ENCODE measurements at regions not wholly inside any gene's neighbourhood (a gene's known extent, or its start where the extent isn't known, plus 50 kb on each side); places are given as distances from the start of the nearest gene placed in this dataset.
A peak's percentile ranks its signal among the peaks of the same experiment; 100 is the strongest.
"Not testable (repeated sequence)": the region's sequence is repeated elsewhere in the genome, so short reads cannot be mapped to it uniquely, and the experiment has no call there.

DNA sequence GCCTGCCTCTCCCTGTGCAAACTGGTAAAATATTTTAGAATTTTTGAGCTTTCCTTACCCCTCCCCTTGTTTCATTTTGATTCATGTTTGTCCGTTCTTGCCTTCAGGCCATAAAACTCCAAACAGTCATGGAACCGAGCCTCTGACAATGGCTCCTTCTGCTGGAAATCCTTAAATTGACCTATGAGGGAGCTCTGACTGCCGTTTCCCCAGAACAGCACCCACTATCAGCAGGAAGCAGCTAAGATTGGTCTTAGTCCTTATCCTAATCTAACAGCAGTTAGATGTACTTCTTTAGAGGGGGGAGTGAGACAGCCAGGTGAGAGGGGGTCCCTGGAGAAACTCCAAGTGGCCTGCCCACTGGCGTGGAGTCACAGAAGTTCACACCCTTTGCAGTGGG is 106.7 kb downstream of the FAM174A start:
- DNase-seq: no peak

DNA sequence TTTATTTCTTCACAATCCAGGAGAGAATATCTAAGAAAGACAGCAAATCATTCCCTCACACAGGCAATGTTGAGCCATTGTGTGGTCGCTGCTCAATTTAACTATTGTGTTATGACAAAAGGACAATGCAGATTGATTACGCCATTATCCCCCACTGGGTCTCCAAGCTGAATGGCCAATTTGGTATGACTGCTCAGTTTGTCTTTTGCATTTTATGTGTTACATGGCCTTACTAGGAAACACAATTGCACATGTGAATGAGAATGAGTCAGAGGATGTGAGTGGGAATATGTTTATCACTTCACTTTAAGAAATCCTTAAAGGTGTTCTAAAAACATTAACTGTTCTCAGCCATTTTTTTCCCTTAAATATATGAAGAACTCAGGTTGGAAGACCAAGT is 108.3 kb downstream of the FAM174A start:
- DNase-seq: no peak

DNA sequence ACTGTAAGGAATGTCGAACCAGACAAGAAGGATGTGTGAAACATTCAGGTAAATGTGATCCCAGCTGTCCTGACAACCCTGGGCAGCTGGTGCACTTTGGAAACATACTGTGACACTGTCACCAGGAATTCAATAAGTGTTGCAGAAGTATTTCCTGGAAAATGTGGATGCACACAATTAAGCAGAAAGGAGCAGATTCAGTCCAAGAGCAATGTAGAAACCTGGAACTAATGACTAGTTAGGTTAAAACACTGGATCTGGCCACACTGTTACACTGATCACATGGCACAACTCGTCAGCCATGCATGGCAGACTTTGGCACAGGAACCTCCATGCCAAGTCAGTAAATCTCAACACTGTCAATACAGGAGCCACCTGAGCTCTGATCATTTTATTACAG is 109.0 kb downstream of the FAM174A start:
- DNase-seq: no peak

DNA sequence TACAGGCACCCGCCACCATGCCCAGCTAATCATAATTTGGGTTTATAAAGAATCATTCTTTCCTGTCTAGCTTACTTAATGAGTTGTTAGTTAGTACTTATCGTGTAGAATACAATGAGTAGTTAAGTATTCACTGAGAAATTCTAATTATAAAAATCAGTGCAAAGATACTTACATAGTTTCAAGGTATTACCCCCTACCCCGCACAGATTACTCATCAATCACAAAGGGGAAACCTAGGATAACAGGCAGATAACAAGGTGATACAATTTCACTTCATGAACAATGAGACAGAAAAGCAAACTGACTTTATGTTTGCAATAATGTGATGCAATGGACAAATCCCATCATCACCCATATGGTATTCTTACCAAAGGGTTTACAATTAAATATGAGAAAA is 109.6 kb downstream of the FAM174A start:
- no peak for DNase-seq

DNA sequence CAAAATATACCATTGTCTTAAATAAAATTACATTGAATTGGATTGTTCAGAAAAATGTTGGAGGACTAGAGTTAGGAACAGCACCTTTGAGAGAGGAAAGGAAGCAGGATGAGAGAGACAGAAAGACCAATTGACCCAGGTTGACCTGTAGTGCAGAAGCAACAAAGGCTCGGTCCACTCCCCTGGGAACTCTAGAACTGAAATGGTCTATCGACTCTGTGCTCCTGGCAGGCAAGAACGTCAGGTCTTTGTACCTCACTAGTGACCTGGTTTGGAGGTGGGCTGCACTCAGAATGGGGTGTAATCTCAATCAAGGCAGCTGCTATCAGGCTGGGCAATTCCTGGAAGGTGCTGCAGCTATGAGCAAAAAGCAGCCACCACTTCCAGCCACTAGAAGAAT is 110.8 kb downstream of the FAM174A start:
- no peak for DNase-seq

DNA sequence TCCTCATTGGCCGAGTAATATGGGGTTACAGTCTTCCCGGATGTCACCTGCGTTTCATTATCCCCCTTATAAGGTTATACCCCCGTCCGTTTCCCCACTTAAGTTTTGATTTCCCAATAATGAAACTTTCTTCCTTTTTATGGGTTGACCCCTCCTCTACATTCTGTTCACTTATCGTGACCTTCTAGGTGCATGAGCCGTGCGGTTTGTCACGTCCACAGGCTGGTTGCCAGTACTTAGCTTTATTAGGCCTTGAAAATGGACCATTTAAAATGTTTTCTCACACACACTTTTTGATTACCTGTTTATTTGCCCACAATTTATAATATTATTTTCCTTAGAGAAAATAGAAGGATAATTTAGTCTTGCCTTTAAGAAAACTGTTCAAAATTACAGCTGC is 111.5 kb downstream of the FAM174A start:
- no peak for DNase-seq

DNA sequence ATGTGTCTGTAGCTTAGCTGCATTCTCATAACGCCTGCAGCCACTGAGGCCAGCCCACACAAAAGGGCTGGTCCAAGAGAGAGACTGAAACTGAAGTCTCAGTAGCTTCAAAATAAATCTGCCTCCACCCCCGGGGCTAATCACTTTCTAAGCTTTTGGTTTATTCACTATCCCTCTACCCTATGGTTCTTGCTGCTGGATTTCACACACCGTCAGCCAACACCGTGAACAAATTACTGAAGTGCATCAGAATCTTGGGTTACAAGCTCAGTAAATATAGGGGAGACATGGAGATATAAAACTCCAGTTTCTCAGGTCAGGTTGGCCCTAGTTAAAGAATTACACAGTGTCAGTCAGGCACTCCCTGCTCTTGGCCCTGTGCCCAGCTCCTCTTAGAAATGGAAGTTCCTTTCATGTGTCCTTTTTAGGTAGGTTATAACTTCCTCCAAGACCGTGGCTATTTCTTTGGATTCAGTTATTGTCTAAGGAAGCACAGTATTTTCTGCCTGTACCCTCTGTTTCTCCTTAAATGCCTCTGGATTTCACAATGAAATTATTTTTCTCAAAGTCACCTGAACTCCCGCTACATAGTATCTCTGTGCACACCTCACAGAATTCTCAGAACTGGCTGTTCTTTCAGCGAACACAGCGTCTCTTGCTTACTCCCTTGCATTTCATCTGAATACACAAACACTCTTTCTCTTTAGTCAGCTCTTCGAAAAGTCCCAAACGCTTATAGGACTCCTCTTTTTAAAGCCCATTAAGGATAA is 112.5 kb downstream of the FAM174A start:
- DNase-seq: peak; percentile 45

DNA sequence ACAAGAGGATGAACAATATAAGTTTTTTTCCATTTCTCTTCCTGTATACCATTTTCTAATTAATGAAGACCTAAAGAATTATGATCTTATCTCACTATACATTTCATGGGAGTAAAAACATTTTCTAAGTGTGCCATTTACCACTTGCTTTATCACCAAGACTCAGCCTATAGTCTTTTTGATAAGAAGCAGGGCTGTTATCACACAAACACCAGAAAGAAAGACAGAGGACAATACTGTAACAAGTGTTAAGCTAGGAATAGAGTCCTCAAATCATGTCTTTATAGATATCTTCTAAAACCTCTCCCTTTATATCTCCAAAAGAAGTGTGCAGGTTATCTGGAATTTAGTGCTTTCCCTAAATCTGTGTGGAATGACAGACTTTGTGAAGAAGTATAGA is 119.7 kb downstream of the FAM174A start:
- DNase-seq: no peak

DNA sequence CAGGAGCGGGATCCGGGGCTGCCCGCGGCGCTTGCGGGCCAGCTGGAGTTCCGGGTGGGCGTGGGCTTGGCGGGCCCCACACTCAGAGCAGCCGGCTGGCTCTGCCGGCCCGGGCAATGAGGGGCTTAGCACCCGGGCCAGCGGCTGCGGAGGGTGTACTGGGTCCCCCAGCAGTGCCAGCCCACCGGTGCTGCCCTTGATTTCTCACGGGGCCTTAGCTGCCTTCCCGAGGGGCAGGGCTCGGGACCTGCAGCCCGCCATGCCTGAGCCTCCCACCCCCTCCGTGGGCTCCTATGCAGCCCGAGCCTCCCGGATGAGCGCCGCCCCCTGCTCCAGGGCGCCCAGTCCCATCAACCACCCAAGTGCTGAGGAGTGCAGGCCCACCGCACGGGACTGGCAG is 121.6 kb downstream of the FAM174A start:
- DNase-seq: not testable (repeated sequence)

DNA sequence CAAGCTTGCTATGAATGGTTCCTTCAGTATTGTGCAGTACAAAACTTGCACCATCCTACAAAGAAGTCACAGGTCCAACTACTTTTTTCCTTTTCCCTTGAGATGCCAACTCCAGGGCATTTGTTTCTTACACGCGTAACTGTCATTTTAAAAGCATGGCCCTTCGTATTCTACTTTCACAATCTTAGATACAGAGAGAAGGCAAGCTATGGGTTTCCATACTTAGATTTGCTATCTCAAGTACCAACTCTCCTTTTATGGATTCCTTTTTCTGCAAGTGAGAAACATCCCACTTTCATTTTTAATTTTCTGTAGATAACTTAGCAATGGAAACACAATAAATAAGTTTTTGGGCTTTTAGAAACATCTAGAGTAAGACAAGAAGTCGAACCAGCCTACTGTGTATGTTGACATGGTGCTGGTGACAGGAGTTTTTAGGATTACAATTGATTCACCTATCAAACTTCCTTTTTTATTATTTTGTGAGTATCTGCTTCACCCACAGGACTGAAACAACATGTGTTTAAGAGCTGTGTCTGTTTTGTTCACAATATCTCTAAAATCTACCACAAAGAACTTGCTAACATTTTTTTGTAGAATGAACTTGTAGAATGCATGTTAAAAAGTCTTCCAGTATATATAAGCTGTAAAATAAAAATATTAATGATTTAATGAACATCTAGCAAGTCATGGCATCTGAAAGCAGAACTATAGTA is 124.1 kb downstream of the FAM174A start:
- DNase-seq: no peak

DNA sequence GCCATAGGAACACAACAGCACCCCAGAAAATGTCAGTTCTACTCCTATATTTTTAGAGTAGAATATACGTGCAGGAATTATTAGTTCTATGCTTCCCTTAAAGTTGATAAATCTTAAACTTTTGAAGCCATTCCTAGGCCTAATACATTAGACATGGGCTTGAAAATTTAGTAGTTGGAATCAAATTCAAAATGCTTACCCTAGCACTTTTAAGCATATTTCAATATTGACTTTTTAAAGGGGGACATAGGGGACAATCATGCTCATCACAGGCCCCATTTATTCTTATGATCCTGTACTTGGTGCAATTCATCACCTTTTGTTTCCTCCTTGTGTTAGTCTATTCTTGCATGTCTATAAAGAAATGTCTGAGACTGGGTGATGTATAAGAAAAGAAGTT is 129.0 kb downstream of the FAM174A start:
- DNase-seq: no peak

DNA sequence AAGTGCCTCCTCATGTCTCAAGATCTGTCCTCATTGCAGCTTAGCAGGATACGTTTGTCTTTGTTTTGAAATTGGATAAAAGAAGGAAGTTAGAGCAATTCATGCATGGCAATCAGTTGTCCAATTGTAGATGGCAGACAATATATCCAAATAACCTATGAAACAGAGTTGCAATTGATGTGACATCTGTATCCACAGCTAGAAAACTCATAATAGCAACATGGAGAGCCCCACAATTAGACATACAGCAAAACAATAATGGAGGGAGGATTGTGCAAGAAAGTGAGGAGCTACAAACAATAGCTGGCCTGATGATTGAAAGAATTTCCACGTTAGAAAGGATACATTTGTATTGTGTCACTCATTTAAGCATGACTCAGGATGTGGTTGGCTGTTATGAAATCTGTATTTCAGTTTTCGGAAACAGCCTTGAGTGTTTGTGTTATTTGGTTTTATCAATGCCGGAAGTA is 132.0 kb downstream of the FAM174A start:
- DNase-seq: no peak

DNA sequence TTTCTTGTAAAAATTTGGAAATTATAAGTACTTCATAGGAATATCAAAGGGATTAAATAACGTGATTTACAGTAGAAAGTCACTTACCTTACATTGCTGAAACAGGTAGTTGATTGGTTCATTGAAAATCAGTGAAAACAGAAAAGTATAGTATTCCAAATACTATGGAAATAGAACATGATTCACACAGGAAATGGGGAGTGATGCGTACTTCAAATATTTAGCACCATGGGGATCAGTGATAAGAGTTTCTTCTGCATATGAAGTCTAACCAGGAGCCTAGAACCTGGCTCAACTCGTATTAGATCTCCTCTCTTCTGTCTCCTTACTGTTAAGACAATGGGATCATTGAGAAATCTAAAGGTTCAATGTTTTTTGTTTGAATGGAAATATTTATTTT is 133.3 kb downstream of the FAM174A start:
- no peak for DNase-seq

DNA sequence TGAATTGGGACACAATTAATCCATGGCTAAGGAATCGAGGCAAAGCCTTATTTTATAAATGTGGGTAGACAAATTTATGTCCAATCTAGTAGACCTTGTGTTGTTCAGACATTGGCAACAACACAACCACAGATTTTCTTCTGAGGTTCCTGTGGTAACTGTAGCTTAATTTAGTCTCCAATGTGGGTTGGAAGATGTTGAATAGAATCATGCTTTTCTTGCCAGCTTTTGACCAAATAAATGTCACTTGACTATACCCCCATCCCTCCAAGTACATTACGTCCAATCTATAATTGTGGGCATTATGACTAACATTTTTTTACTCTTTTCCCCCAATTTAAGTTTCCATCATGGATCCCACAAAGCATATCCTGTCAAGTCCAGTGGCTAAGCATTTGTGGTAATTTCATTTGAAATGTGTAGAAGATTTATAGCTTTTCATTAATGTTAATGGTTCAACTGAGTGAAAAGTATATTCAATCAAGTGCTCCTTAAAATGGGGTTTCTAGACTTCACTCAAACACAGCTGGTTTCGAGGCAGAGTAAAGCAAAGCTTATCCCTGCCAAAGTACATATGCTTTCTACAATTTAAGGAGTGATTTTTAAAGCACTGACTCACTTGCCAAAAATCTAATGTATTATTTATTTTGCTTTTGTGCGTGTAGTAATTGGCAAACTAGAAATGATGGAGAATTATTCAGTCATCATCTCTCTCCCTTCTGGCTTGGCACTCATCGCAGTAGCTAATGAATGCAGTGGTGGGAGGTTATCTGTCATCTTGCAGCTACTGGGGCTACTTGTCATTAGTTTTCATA is 141.8 kb downstream of the FAM174A start:
- DNase-seq: peak; percentile 94

DNA sequence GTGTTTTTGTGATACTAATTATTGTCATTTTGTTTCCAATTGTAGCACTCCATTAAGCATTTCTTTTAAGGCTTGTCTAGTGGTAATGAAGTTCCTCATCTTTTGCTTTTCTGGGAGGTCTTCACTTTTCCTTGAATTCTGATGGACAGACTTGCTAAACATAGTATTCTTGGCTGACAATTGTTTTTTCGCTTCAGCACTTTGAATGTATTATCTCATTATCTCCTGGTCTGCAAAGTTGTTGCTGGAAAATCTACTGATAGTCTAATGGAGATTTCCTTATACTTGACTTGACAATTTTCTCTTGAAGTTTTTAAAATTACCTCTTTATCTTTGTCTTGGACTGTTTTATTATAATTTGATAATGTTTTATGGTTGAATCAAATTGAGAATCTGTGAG is 147.5 kb downstream of the FAM174A start:
- no peak for DNase-seq

DNA sequence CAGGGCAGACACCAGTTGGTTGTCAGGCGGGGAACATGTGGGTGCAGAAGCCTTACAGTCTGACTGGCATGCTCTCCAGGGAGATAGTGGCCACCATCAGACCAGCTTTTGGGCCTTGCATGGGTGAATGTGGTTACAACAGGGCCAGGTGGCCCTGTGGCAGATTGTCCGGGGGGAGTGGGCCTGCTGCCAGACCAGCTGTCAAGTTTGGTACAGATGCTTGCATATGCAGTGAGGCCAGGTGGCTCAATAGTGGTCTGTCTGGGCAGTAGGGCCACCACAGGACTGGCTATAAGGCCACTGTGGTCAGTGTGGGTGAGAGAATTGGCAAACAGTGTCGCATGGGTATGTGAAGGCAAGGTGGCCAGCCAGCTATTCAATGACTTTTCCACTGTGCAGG is 148.7 kb downstream of the FAM174A start:
- no peak for DNase-seq

DNA sequence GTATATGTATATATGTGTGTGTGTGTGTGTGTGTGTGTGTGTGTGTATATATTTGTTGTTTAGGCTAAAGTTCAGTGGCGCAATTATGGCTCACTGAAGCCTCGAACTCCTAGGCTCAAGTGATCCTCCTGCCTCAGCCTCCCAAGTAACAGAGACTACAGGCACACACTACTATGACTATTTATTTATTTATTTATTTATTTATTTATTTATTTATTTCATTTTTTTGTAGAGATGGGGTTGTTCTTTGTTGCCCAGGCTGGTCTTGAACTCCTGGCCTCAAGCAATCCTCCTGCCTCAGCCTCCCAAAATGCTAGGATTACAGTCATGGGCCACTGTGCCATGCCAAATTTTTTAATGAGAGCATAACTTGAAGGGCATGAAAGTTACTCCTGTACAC is 149.9 kb downstream of the FAM174A start:
- DNase-seq: not testable (repeated sequence)

DNA sequence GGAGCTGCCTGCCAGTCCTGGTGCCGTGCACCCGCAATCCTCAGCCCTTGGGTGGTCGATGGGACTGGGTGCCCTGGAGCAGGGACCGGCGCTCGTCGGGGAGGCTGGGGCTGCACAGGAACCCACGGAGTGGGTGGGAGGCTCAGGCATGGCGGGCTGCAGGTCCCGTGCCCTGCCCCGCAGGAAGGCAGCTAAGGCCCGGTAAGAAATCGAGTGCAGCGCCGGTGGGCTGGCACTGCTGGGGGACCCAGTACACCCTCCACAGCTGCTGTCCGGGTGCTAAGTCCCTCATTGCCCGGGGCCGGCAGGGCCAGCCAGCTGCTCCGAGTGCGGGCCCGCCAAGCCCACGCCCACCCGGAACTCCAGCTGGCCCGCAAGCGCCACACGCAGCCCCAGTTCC is 153.7 kb downstream of the FAM174A start:
- not testable (repeated sequence) for DNase-seq

DNA sequence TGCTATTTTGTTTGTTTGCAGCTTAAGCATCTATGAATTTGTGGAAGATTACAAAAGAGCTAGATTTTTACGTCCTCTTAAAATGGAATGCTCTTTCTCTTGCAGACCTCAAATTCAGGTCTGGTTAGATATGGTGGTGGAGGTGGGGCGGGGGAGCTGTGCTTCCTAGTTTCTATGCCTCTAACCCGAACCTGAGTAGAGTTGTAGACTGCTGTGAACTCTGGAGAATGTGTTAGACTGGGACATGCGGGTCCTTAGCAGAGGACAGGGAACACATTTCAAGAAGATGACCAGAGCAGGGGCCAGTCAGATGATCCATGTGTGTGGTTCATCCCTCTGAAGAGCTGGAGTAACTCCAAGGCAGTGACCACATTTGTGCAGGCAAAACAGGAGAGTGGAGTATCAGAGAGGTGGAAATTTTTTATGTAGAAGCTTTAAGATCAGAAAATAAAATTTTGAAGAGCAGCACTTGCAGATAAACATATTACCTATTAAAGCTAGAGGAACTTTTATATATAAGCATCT is 154.9 kb downstream of the FAM174A start:
- DNase-seq: no peak

DNA sequence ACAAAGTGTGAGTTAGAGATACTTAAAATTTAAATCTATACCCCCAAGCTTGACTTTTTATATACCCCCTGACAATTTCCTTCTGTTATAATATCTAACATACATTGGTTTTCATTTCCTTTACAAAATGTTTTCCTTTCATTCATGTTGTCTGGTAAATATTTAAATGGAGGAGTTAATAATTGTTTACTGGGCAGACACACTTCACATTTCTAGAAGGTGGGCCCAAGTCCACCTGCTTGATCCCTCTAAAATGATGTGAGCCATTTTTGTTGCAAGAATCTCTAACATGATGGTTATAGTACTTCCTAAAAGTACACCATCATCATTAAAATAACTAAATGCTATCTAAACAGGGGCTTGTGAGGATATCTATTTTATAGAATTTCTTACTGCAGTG is 155.9 kb downstream of the FAM174A start:
- no peak for DNase-seq

DNA sequence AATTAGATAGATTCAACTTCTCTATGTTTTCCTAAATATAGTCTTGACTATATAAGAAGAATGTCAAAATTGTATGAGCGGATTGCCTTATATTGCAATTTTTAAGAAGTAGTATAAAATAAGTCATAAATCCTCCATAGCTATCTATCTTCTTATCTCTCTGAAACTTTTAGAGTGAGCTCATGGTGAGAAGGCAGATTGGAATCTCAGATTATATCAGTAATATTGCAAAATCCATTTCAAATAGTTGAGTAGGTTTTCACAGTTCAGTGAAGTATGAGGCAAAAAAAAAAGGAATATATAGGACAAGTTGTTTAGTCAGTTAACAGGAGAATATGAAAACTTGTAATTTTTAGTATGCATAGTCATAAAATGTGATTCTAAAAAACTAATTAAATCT is 156.4 kb downstream of the FAM174A start:
- DNase-seq: no peak

DNA sequence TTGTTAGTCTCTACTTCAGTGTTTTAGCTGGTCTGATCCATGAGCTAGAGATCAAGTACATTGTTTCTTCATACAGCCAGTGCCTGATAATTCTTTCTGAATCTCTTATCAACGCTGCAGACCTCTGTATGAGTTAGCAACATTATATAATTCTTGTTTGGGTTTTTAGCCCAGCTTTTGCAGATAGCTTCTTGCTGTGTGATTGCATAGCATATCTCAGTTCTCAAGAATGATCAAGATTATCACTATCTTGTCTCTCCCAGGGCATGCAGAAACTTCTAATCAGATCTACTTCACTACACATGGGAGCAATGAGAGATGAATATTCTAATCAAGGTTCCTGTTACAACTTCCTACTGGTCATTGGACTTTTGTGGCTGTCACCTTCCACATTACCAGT is 158.3 kb downstream of the FAM174A start:
- DNase-seq: no peak

DNA sequence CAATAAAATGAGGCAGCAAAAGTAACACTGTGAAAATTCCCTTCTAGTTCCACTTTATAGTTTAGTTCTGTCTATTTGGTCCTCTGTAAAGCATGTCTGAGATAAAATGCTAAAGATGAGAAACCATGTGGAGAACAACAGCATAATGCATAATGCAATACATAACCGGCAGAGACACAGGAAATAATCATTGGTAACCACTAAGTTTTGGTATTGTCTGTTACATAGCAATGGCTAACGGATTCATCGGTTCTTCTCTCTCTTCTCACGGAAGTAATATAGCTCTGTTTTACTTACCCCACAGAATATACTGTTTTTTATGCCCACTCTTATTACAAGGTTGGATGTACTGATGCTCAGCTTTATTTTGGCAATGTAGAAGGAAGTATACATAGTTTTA is 158.9 kb downstream of the FAM174A start:
- no peak for DNase-seq

Measured in NCI-H1105 treated with DMSO at 0.1 percent for 48 hours (cell line).